ENCODE measurements at regions not wholly inside any gene's neighbourhood (a gene's known extent, or its start where the extent isn't known, plus 50 kb on each side); places are given as distances from the start of the nearest gene placed in this dataset.

DNA sequence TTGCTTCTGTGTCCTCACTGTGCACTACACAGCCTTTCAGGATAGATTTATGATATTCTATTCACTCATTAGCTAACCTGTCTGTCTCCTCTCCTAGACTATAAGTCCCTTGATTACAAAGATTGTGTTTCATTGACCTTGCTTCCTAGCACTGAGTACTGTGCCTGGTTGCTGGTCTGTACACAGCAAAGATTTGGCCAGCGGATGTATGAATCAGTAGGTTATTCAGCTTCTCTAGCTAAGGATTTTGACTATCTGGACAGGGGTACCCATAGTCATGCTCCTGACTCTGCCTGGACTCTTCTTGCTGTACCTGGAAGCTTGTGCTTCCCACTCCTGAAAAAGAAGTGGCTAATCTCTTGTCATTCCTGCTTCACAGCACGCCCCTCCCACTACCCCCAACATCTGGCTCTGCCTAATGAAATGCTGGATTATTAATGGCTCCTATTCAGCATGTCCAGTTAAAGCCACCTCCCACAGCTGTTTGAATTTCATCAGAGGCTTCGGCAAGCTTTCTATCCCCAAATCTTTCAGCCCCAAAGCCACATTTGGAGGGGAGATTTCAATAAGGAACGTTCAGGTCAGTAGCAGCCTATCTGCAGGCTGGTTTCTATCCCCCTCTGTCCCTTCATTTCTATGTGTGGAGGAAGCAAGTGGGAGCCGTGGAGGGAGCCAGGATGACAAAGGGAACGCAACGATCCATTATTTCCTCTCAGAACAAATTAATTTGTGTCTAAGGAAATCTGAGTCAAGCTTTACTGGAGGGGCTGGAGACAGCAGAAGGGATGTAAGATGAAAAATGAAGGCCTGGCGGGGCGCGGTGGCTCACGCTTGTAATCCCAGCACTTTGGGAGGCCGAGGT lies 64.8 kb upstream of the PPM1J start:
- Histone ChIP-seq H3K27ac (ENCODE audit: insufficient read depth, low read length) (no peak overlapping the region), H4K20me1 (ENCODE audit: insufficient read depth, low read length) (no peaks in the 10 kb centered on the region), H3K18ac (ENCODE audit: low read depth, low read length) (no peak overlapping the region), H3K4me2 (ENCODE audit: low read depth, low read length) (no peak overlapping the region), H2BK120ac (ENCODE audit: low read depth, low read length) (no peak overlapping the region), H4K5ac (ENCODE audit: low read depth, low read length) (no peak overlapping the region), H3K4me1 (ENCODE audit: control insufficient read depth, insufficient read depth, low read length) (no peaks in the 10 kb centered on the region), H4K8ac (ENCODE audit: low read depth in 2 of 2, low read length in 2 of 2) (no peak overlapping the region), H3K56ac (ENCODE audit: extremely low read depth, insufficient read depth, low read length) (no peak overlapping the region), H3K4me3 (ENCODE audit: insufficient read depth, low read depth, low read length) (no peak overlapping the region), H2AK9ac (replicated peaks; ENCODE audit: low read depth, low read length, poor library complexity) (no peak overlapping the region), H3K9me3 (ENCODE audit: control insufficient read depth, insufficient read depth, low read length) (peaks cover 3% of the 10 kb centered on the region), H3K9me1 (ENCODE audit: insufficient read depth, low read length) (no peaks in the 10 kb centered on the region), H3K27me3 (ENCODE audit: control insufficient read depth, insufficient read depth, low read length) (peaks cover 17% of the 10 kb centered on the region), H3K4ac (ENCODE audit: low read depth, low read length) (no peak overlapping the region), H2AFZ (replicated peaks; ENCODE audit: low read length, poor library complexity) (no peak overlapping the region), H3K23ac (ENCODE audit: low read depth, low read length) (no peak overlapping the region), H3K36me3 (ENCODE audit: control insufficient read depth, insufficient read depth, low read length) (no peaks in the 10 kb centered on the region), H2BK5ac (ENCODE audit: low read depth, low read length, poor library complexity, severe bottlenecking) (no peak overlapping the region), H3K79me1 (ENCODE audit: low read depth in 1 of 2, low read length in 2 of 2) (no peaks in the 10 kb centered on the region), H2BK20ac (ENCODE audit: low read depth, low read length) (no peak overlapping the region), H2AK5ac (ENCODE audit: low read depth, low read length) (no peak overlapping the region), H2BK15ac (ENCODE audit: low read depth, low read length) (no peak overlapping the region), H3K9ac (ENCODE audit: low read depth, low read length) (no peak overlapping the region), H4K91ac (ENCODE audit: insufficient read depth, low read depth, low read length) (no peak overlapping the region), H3K14ac (replicated peaks; ENCODE audit: low read depth, low read length) (no peak overlapping the region)
- TF ChIP-seq SMC3 (IDR thresholded peaks at IDR 0.05; ENCODE audit: low read depth, low read length) (no peak), MAFK (IDR thresholded peaks at IDR 0.05; ENCODE audit: low read depth, low read length) (no peak), CEBPB (IDR thresholded peaks at IDR 0.05; ENCODE audit: low read depth, low read length) (no peak), NFE2L2 (IDR thresholded peaks at IDR 0.05; ENCODE audit: low read depth, low read length) (no peak), BHLHE40 (IDR thresholded peaks at IDR 0.05; ENCODE audit: low read depth, low read length) (no peak)
- TF ChIP-seq, protein P1, sequence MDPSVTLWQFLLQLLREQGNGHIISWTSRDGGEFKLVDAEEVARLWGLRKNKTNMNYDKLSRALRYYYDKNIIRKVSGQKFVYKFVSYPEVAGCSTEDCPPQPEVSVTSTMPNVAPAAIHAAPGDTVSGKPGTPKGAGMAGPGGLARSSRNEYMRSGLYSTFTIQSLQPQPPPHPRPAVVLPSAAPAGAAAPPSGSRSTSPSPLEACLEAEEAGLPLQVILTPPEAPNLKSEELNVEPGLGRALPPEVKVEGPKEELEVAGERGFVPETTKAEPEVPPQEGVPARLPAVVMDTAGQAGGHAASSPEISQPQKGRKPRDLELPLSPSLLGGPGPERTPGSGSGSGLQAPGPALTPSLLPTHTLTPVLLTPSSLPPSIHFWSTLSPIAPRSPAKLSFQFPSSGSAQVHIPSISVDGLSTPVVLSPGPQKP (IDR thresholded peaks at IDR 0.05; ENCODE audit: borderline replicate concordance, low read depth, low read length) = no peak
- TF ChIP-seq, protein P2, sequence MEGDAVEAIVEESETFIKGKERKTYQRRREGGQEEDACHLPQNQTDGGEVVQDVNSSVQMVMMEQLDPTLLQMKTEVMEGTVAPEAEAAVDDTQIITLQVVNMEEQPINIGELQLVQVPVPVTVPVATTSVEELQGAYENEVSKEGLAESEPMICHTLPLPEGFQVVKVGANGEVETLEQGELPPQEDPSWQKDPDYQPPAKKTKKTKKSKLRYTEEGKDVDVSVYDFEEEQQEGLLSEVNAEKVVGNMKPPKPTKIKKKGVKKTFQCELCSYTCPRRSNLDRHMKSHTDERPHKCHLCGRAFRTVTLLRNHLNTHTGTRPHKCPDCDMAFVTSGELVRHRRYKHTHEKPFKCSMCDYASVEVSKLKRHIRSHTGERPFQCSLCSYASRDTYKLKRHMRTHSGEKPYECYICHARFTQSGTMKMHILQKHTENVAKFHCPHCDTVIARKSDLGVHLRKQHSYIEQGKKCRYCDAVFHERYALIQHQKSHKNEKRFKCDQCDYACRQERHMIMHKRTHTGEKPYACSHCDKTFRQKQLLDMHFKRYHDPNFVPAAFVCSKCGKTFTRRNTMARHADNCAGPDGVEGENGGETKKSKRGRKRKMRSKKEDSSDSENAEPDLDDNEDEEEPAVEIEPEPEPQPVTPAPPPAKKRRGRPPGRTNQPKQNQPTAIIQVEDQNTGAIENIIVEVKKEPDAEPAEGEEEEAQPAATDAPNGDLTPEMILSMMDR (conservative IDR thresholded peaks at IDR 0.05; ENCODE audit: low read depth, low read length) = no peak
- TF ChIP-seq, protein P3, sequence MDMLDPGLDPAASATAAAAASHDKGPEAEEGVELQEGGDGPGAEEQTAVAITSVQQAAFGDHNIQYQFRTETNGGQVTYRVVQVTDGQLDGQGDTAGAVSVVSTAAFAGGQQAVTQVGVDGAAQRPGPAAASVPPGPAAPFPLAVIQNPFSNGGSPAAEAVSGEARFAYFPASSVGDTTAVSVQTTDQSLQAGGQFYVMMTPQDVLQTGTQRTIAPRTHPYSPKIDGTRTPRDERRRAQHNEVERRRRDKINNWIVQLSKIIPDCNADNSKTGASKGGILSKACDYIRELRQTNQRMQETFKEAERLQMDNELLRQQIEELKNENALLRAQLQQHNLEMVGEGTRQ (IDR thresholded peaks at IDR 0.05; ENCODE audit: low read depth, low read length) = no peak
- DNase-seq = no peak
- ChIA-PET CTCF (interaction anchor here (0.7 kb wide), 1 partner anchor 355 kb away, joined by 4 read pairs; no protein-coding TSS in a partner anchor), POLR2A (ENCODE audit: unreplicated experiment) (no interaction called here)
- no peak for ATAC-seq (ENCODE audit: low read depth)
- intact Hi-C loops (cut with micrococcal nuclease) (no loop called here), in situ Hi-C loops (cut with MboI; ENCODE audit: low sequenced_read_pairs) (no loop called here), dilution Hi-C loops (cut with HindIII; ENCODE audit: low sequenced_read_pairs, unreplicated experiment) (no loop called here)
- BruUV-seq (replicated peaks) = no TSS peak
- WGBS, 2 experiments (ENCODE audit: extremely low coverage in 2 of 2, insufficient read length in 1 of 2) = 60% methylated on average over 1 of the region's 12 CpGs; no CpG with 5 or more reads in 1 of the 2 experiments

Data from IMR-90 (cell line).